OCI-LY3 (cell line): ENCODE measurements at regions not wholly inside any gene's neighbourhood (a gene's known extent, or its start where the extent isn't known, plus 50 kb on each side); places are given as distances from the start of the nearest gene placed in this dataset.

Experiments used
- H2AFZ ChIP-seq: fragments of 200-600, 300-600 bp; shearing (Covaris generic); 2 replicates; pipeline ENCODE4 v1.6.0; 2014; ENCODE audit warnings: antibody characterized with exemption, low read depth, low read length
- H3K27ac ChIP-seq: fragments of 200-600, 300-600 bp; sonication (generic); 2 replicates; pipeline ENCODE4 v1.5.1; 2014; ENCODE audit warnings: mild to moderate bottlenecking, low read length, moderate library complexity, mixed read lengths
- H3K27me3 ChIP-seq: fragments of 200-600, 300-600 bp; sonication (generic); 2 replicates; pipeline ENCODE4 v1.6.1; 2014; ENCODE audit warnings: low read depth, low read length, mixed read lengths
- H3K36me3 ChIP-seq: fragments of 200-600, 300-600 bp; sonication (generic); replicated peaks from 2 replicates; pipeline ENCODE3; 2014; ENCODE audit warnings: low read depth, low read length, mixed read lengths
- H3K4me1 ChIP-seq: fragments of 300-600, 200-600 bp; sonication (generic); 2 replicates; pipeline ENCODE4 v1.6.1; 2014; ENCODE audit warnings: low read length, mixed read lengths
- H3K4me2 ChIP-seq: fragments of 200-600, 300-600 bp; sonication (generic); 2 replicates; pipeline ENCODE4 v1.6.1; 2014; ENCODE audit warnings: low read length, mixed read lengths
- H3K4me3 ChIP-seq: fragments of 300-600, 200-600 bp; sonication (generic); 2 replicates; pipeline ENCODE4 v1.5.1; 2014; ENCODE audit warnings: antibody characterized with exemption, mild to moderate bottlenecking, low read length, moderate library complexity
- H3K79me2 ChIP-seq: fragments of 300-600, 200-600 bp; shearing (Covaris generic); 2 replicates; pipeline ENCODE4 v1.6.1; 2014; ENCODE audit warnings: mild to moderate bottlenecking, low read length, mixed read lengths
- H3K9ac ChIP-seq: fragments of 300-600, 200-600 bp; shearing (Covaris generic); 2 replicates; pipeline ENCODE4 v1.6.0; 2014; ENCODE audit warnings: mild to moderate bottlenecking, low read length, moderate library complexity
- H3K9me3 ChIP-seq: fragments of 200-600, 300-600 bp; shearing (Covaris generic); 2 replicates; pipeline ENCODE4 v1.6.1; 2014; ENCODE audit warnings: low read length, mixed read lengths; ENCODE audit not compliant: insufficient read depth
- H4K20me1 ChIP-seq: fragments of 200-600, 300-600 bp; sonication (generic); 2 replicates; pipeline ENCODE4 v1.6.1; 2016; ENCODE audit warnings: low read length, mixed read lengths; ENCODE audit not compliant: insufficient read depth
- EZH2phosphoT487 ChIP-seq: fragments of 200-600 bp; shearing (Covaris generic); IDR thresholded peaks from 2 replicates; pipeline ENCODE4 v1.6.1; 2018; ENCODE audit warnings: antibody characterized with exemption, mixed run types, low read depth
- TF ChIP-seq, protein P1 (sequence below): fragments of 200-600, 300-600 bp; sonication (generic); IDR thresholded peaks from 2 replicates; pipeline ENCODE4 v1.5.1; 2014; ENCODE audit warnings: antibody characterized with exemption, low read length, low read depth

GRCh38 chr11:133711545-133711944 is 133.8 kb downstream of the SPATA19 start:
- H2AFZ ChIP-seq: no peak overlapping the region
- H3K27me3 ChIP-seq: no peaks in the 10 kb centered on the region
- no peak overlapping the region for H3K4me3 ChIP-seq
- no peaks in the 10 kb centered on the region for H3K79me2 ChIP-seq
- H3K4me1 ChIP-seq: no peaks in the 10 kb centered on the region
- H3K9ac ChIP-seq: no peak overlapping the region
- H4K20me1 ChIP-seq: no peaks in the 10 kb centered on the region
- no peak overlapping the region for H3K27ac ChIP-seq
- no peak for TF ChIP-seq EZH2phosphoT487
- TF ChIP-seq, protein P1, sequence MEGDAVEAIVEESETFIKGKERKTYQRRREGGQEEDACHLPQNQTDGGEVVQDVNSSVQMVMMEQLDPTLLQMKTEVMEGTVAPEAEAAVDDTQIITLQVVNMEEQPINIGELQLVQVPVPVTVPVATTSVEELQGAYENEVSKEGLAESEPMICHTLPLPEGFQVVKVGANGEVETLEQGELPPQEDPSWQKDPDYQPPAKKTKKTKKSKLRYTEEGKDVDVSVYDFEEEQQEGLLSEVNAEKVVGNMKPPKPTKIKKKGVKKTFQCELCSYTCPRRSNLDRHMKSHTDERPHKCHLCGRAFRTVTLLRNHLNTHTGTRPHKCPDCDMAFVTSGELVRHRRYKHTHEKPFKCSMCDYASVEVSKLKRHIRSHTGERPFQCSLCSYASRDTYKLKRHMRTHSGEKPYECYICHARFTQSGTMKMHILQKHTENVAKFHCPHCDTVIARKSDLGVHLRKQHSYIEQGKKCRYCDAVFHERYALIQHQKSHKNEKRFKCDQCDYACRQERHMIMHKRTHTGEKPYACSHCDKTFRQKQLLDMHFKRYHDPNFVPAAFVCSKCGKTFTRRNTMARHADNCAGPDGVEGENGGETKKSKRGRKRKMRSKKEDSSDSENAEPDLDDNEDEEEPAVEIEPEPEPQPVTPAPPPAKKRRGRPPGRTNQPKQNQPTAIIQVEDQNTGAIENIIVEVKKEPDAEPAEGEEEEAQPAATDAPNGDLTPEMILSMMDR: no peak
- no peaks in the 10 kb centered on the region for H3K36me3 ChIP-seq
- H3K9me3 ChIP-seq: no peaks in the 10 kb centered on the region
- no peak overlapping the region for H3K4me2 ChIP-seq

- no peaks in the 10 kb centered on the region for H3K79me2 ChIP-seq
- no peaks in the 10 kb centered on the region for H3K9me3 ChIP-seq
- H4K20me1 ChIP-seq: no peaks in the 10 kb centered on the region
- no peak overlapping the region for H3K27ac ChIP-seq
- no peak overlapping the region for H3K4me2 ChIP-seq
- no peak for TF ChIP-seq EZH2phosphoT487
- TF ChIP-seq, protein P1: no peak
- no peak overlapping the region for H2AFZ ChIP-seq
- no peaks in the 10 kb centered on the region for H3K36me3 ChIP-seq
- no peak overlapping the region for H3K9ac ChIP-seq
- H3K27me3 ChIP-seq: no peaks in the 10 kb centered on the region
- H3K4me1 ChIP-seq: no peaks in the 10 kb centered on the region
- no peak overlapping the region for H3K4me3 ChIP-seq
Measured at GRCh38 chr11:133710681-133711240, 134.6 kb downstream of the SPATA19 start.

GRCh38 chr11:133710241-133710640 is 135.1 kb downstream of the SPATA19 start:
- H3K9ac ChIP-seq: no peak overlapping the region
- H3K27me3 ChIP-seq: no peaks in the 10 kb centered on the region
- no peak overlapping the region for H3K4me2 ChIP-seq
- no peaks in the 10 kb centered on the region for H3K4me1 ChIP-seq
- H3K9me3 ChIP-seq: no peaks in the 10 kb centered on the region
- no peaks in the 10 kb centered on the region for H4K20me1 ChIP-seq
- H3K36me3 ChIP-seq: no peaks in the 10 kb centered on the region
- H2AFZ ChIP-seq: no peak overlapping the region
- no peak overlapping the region for H3K4me3 ChIP-seq
- no peaks in the 10 kb centered on the region for H3K79me2 ChIP-seq
- TF ChIP-seq, protein P1: no peak
- no peak for TF ChIP-seq EZH2phosphoT487
- H3K27ac ChIP-seq: no peak overlapping the region

DNA sequence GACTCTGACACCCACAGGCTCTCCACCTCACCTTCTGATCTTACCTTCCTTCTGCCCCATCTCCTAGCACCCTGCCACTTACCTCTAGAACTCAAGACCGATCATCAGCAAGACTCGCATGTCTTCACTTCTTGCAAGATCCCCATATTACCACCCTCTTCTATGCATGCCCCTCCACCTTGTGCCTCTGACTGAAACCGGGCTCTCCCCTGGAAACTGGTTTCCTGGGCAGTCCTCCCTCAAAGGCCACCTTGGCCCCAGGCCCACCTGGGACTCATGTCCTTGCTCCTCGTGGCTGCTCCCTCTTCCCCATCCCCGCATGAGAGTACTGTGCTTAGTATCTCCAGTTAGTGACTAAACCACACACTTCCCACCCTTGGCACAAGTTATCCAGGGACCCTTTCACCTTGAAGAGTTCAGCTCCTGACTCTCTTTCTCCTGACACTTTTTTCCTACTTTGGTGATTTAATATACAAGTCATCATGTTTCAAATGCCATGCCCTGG is 136.7 kb downstream of the SPATA19 start:
- Histone ChIP-seq H3K4me2 (no peak overlapping the region), H2AFZ (no peak overlapping the region), H3K4me1 (no peaks in the 10 kb centered on the region), H3K4me3 (no peak overlapping the region), H3K36me3 (no peaks in the 10 kb centered on the region), H3K79me2 (no peaks in the 10 kb centered on the region), H3K9me3 (no peaks in the 10 kb centered on the region), H3K27ac (no peak overlapping the region), H3K9ac (no peak overlapping the region), H4K20me1 (no peaks in the 10 kb centered on the region), H3K27me3 (no peaks in the 10 kb centered on the region)
- no peak for TF ChIP-seq EZH2phosphoT487
- TF ChIP-seq, protein P1: no peak
